Medulla oblongata (tissue), 1 donor: ENCODE measurements at regions not wholly inside any gene's neighbourhood (a gene's known extent, or its start where the extent isn't known, plus 50 kb on each side); places are given as distances from the start of the nearest gene placed in this dataset.

Experiments
- DNase-seq: peaks from one replicate; pipeline ENCODE4 v3.0.0-alpha.2; 2015; ENCODE audit errors: extremely low spot score

- no peak for DNase-seq
Observed at GRCh38 chr2:18503376-18504228, 56.9 kb downstream of the RDH14 start.

- DNase-seq, result no peak
Observed at GRCh38 chr2:18502142-18502541, 58.3 kb downstream of the RDH14 start.

- no peak for DNase-seq
Observed at GRCh38 chr2:18501729-18502128, 58.7 kb downstream of the RDH14 start.

- no peak for DNase-seq
Observed at GRCh38 chr2:18501156-18501555, 59.3 kb downstream of the RDH14 start.

GRCh38 chr2:18500333-18500732 is 60.1 kb downstream of the RDH14 start:
- DNase-seq, result no peak

- no peak for DNase-seq
Observed at GRCh38 chr2:18498531-18498930, 61.9 kb downstream of the RDH14 start.

- DNase-seq, result no peak
Observed at GRCh38 chr2:18496516-18496915, 63.9 kb downstream of the RDH14 start.

- DNase-seq, result no peak
Observed at GRCh38 chr2:18495058-18495457, 65.4 kb downstream of the RDH14 start.

GRCh38 chr2:18492721-18493120 is 67.7 kb downstream of the RDH14 start:
- DNase-seq, result no peak

GRCh38 chr2:18491577-18491976 is 68.9 kb downstream of the RDH14 start:
- no peak for DNase-seq

- DNase-seq, result no peak
Observed at GRCh38 chr2:18490901-18491300, 69.6 kb downstream of the RDH14 start.

- no peak for DNase-seq
Observed at GRCh38 chr2:18487106-18487913, 73.1 kb downstream of the RDH14 start.

- no peak for DNase-seq
Observed at GRCh38 chr2:18484625-18485024, 75.8 kb downstream of the RDH14 start.

- DNase-seq, result no peak
Observed at GRCh38 chr2:18483896-18484295, 76.6 kb downstream of the RDH14 start.

GRCh38 chr2:18482666-18483065 is 77.8 kb downstream of the RDH14 start:
- DNase-seq, result no peak

- DNase-seq, result no peak
Observed at GRCh38 chr2:18479947-18480369, 80.5 kb downstream of the RDH14 start.

GRCh38 chr2:18477293-18477692 is 83.2 kb downstream of the RDH14 start:
- DNase-seq, result no peak

- DNase-seq, result no peak
Observed at GRCh38 chr2:18476484-18476883, 84.0 kb downstream of the RDH14 start.

GRCh38 chr2:18475884-18476283 is 84.6 kb downstream of the RDH14 start:
- DNase-seq, result no peak

GRCh38 chr2:18474700-18475099 is 85.8 kb downstream of the RDH14 start:
- no peak for DNase-seq

GRCh38 chr2:18473241-18474181 is 86.9 kb downstream of the RDH14 start:
- DNase-seq, result no peak
